HG03432 (cell line): ENCODE measurements at regions not wholly inside any gene's neighbourhood (a gene's known extent, or its start where the extent isn't known, plus 50 kb on each side); places are given as distances from the start of the nearest gene placed in this dataset.
"Not testable (repeated sequence)": the region's sequence is repeated elsewhere in the genome, so short reads cannot be mapped to it uniquely, and the experiment has no call there.

ENCODE experiments used
- ATAC-seq: cut with Tn5 transposase; IDR thresholded peaks from one replicate; pipeline ENCODE4 v1.9.1; 2021; ENCODE audit warnings: mild to moderate bottlenecking, moderate library complexity; ENCODE audit not compliant: unreplicated experiment

DNA sequence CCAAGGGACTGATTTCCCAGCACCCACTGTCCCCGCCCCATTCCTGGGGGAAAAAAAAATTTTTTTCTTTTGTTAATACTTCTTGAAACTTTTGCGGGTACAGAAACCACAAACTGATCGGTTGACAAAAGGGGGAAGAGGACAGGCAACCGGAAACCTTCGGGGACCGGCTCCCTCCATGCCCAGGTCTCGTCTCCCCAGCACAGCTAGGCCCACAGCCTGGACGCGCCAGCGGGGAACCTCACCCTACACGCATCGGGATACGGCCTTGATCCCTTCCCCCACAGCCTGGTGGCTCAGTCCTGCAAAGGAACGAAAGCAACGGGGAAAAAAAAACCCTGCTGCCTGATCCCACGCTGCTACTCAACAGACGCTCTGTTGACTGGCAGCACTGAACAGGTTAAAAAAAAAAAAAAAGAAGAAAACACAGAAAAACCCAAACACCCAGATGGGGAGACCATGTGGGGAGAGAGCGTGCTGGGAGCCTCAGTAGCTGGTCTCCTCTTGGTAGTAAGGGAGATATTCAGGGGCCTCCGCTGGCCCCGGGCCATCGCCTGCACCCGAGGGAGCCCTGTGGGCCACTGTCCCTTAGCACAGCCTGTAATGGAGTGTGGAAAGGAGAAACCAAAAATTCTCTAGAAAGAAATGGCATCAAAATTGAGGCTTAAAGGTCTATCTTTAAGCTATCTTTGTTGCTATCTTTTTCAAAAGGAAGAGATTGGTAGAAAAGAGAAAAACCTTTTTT is 185.7 kb downstream of the POTEC start:
- not testable (repeated sequence) for ATAC-seq

DNA sequence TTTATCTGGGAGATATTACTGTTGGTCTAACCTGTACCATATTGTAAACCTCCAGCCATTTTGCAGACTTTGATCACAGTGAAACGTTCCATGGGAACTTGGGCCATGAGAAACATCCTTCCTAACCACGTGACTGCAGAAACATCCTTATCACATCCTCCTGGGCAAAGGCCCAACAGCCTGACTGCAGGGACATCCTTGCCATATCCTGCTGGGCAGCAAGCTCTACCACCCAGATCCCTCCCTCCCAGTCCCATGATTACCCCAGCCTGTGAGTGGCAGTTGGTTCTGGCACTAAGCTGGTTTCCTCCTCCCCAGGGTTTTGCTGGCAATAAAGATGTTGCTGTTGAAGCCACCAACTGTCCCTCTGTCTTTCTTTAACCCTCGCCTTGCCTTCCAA is 201.2 kb downstream of the POTEC start:
- ATAC-seq, result not testable (repeated sequence)

DNA sequence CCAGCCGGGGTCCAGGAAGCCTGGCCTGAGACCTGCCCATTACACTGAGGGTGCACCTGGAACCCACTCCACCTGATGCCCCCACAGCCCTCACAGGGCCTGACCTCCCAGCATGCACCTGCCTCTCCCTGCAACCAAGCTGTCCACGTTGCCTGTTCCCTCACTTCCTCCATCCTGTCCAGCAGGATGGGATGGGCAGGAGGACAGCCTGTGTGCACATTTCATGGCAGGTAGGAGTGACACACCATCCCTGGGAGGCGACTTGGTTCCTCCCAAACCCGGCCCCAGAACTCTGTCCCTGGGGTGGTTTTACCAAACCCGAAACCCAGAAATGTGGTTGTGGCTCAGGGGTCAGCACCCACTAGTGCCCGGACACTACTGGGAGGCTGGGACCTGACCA is 203.8 kb upstream of the ZNF519 start:
- ATAC-seq, result not testable (repeated sequence)

DNA sequence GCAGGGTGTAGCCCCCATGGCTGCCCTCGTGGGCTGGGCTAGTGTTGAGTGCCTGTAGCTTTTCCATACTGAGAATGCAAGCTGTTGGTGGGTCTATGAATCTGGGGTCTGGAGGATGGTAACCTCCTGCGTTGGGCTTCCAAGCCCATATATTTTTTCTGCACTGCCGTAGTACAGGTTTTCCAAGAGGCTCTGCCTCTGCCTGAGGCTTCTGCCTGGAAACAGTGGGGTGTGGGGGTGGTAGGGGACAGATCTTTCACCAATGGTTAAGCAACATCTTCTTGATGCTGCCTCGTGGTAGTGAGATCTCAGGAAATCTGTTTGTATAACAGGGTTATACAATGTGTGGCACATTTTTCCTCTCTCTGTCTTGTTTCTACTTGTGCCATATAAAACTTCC is 189.0 kb upstream of the ZNF519 start:
- ATAC-seq, result not testable (repeated sequence)

DNA sequence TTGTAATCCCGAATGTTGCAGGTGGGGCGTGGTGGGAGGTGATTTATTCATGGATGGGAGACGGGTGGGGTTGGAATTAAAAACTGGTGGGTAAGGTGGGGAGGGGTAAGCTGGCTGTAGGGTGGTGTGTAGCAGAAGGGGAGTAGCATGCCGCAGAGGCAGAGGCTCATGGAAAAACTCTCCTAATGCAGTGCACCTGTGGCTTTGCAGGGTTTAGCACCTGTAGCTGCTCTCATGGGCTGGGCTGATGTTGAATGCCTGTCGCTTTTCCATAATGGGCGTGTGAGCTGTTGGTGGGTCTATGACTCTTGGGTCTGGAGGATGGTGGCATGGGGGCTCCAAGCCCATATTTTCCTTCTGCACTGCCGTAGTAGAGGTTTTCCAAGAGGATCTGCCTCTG is 169.0 kb upstream of the ZNF519 start:
- not testable (repeated sequence) for ATAC-seq

DNA sequence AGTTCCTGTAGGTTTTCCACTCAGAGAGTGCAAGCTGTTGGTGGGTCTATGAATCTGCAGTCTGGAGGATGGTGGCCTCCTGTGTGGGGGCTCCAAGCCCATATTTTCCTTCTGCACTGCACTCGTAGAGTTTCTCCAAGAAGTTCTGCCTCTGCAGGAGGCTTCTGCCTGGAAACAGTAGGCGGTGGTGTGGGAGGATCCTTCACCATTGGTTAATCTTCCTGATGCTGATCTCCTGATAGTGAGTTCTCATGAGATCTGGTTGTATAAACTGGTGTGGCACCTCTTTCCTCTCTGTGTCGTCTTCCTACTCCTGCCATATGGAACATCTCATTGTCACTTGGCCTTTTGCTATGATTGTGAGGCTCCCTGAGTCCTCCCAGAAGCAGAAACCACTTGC is 162.8 kb upstream of the ZNF519 start:
- ATAC-seq, result not testable (repeated sequence)

DNA sequence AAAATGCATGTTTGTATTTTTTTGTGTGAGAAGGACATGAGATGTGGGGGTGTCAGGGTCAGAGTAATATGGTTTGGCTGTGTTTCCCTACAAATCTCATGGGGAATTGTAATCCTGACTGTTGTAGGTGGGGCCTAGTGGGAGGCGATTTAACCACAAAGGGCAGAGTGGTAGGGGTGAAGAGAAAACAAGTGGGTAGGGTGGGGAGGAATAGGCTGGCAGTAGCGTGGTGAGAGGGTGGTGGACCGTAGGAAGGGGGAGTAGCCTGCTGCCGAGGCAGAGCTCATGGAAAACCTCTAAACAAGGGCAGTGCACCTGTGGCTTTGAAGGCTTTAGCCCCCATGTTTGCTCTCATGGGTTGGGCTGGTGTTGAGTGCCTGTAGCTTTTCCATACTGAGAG is 152.8 kb upstream of the ZNF519 start:
- no peak for ATAC-seq

DNA sequence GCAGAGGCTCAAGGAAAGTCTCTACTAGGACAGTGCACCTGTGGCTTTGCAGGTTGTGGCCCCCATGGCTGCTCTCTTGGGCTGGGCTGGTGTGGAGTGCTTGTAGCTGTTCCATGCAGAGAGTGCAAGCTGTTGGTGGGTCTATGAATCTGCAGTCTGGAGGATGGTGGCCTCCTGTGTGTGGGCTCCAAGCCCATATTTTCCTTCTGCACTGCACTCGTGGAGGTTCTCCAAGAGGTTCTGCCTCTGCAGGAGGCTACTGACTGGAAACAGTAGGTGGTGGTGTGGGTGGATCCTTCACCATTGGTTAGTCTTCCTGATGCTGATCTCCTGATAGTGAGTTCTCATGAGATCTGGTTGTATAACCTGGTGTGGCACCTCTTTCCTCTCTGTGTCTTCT is 143.2 kb upstream of the ZNF519 start:
- not testable (repeated sequence) for ATAC-seq

DNA sequence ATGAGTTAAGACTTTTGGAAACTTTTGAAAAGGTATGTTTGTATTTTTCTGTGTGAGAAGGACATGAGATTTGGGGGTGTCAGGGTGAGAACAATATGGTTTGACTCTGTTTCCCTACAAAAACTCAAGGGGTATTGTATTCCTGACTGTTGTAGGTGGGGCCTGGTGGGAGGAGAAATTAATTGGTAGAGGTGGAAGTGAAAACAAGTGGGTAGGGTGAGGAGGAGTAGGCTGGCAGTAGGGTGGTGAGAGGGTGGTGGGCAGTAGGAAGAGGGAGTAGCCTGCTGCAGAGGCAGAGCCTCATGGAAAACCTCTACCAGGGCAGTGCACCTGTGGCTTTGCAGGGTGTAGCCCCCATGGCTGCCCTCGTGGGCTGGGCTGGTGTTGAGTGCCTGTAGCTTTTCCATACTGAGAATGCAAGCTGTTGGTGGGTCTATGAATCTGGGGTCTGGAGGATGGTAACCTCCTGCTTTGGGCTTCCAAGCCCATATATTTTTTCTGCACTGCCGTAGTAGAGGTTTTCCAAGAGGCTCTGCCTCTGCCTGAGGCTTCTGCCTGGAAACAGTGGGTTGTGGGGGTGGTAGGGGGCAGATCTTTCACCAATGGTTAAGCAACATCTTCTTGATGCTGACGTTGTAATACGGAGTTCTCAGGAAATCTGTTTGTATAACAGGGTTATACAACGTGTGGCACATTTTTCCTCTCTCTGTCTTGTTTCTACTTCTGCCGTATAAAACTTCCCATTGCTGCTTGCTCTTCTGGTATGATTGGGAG is 133.6 kb upstream of the ZNF519 start:
- not testable (repeated sequence) for ATAC-seq

DNA sequence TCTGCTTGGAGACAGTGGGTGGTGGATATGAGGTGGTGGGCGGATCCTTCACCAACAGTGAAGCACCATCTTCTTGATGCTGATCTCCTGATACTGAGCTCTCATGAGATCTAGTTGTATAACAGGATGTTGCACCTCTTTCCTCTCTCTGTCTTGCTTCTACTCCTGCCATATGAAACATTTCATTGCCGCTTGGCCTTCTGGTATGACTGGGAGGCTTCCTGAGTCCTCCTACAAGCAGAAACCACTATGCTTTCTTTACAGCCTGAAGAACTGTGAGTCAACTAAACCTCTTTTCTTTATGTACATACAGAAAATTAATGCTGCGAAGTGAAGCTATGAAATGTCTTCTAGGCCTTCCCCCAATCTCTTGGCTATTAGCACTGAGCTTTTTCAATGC is 130.6 kb upstream of the ZNF519 start:
- ATAC-seq, result not testable (repeated sequence)

DNA sequence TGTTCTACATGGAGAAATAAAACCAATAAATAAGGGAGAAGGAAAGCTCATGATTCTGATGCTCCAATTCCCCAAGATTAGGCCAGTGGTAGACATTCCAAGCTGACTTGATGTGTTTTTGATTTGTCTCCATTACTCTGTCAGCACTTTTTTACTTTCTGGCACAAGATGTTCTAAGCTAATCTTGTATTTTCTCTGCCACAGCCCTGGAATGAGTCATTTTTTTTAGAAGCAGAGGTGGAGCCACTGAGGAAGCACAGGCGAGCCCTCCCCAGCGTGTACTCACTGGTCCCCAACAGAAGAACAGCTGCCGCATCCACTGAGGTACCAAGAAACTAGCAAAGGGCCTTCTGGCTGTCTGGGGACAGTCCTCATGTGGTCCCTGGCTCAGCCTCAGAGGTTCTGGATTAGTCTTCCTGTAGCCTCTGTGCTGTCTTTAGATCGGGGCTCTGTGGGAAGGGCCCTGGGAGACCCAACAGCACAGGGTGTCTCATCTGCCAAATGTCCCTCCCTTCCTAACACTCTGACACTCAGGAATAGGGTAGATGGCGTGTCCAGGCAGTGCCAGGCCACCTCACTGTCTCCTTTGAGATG is 117.9 kb upstream of the ZNF519 start:
- ATAC-seq, result not testable (repeated sequence)

DNA sequence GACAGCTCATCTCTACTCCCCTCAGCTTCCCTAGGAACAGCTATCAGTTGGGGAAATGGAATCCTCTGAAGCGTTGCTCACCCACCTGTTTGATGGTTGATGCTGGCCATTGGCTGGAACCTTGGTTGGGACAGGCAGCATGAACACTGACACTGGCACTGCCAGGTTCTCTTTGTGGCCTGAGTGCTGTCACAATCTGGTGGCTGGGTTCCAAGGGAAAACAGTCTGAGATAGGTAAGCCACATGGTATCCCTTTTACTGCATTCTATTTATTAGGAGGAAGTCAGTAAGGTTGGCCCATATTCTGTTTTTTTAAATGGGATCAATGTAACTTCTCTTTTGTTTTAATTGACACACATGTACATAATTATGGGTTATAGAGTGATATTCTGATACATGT is 107.0 kb upstream of the ZNF519 start:
- not testable (repeated sequence) for ATAC-seq

DNA sequence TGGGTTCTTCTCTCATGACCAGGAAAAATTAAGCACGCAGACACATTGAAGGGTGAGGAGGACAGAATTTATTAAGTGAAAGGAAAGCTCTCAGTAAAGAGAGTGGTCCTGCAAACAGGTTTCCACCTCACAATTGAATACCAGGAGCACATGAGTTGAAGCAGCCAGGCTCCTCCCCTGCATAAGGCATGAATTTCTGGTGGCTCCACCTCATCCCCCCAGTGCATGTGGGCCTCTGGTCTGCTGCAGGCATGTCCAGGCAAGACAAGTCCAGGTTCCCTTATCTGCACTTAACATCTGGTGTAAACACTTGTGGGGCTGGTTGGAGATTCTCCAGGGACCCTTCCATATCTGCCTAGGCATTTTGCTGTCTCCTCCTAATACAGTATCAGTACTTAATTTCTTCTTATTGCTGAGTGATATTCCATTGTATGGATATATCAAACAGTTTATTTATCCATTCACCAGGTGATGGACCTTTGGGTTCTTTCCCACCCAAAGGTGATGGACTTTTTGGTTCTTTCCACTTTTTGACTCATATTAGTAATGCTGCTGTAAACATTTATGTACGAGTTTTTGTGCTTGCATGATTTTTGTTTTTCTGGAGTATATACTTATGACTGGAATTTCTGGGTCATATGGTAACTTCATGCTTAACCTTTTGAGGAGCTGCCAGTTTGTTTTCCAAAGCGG is 104.3 kb upstream of the ZNF519 start:
- not testable (repeated sequence) for ATAC-seq

DNA sequence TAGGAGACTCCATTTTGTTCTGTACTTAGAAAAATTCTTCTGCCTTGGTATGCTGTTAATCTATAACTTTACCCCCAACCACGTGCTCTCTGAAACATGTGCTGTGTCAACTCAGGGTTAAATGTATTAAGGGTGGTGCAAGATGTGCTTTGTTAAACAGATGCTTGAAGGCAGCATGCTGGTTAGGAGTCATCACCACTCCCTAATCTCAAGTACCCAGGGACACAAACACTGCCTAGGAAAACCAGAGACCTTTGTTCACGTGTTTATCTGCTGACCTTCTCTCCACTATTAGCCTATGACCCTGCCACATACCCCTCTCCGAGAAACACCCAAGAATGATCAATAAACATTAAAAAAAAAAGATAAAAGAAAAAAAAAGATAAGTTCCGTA is 93.0 kb upstream of the ZNF519 start:
- ATAC-seq, result not testable (repeated sequence)

DNA sequence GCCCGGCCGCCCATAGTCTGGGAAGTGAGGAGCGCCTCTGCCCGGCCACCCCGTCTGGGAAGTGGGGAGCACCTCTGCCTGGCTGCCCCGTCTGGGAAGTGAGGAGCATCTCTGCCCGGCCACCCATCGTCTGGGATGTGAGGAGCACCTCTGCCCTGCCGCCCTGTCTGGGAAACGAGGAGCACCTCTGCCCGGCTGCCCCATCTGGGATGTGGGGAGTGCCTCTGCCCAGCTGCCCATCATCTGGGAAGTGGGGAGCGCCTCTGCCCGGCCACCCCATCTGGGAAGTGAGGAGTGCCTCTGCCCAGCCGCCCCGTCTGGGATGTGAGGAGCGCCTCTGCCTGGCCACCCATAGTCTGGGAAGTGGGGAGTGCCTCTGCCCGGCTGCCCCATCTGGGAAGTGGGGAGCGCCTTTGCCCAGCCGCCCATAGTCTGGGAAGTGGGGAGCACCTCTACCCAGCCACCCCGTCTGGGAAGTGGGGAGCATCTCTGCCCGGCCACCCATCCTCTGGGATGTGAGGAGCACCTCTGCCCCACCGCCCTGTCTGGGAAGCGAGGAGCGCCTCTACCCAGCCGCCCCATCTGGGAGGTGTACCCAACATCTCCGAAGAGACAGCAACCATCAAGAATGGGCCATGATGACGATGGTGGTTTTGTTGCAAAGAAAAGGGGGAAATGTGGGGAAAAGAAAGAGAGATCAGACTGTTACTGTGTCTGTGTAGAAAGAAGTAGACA is 92.5 kb upstream of the ZNF519 start:
- ATAC-seq, result not testable (repeated sequence)

DNA sequence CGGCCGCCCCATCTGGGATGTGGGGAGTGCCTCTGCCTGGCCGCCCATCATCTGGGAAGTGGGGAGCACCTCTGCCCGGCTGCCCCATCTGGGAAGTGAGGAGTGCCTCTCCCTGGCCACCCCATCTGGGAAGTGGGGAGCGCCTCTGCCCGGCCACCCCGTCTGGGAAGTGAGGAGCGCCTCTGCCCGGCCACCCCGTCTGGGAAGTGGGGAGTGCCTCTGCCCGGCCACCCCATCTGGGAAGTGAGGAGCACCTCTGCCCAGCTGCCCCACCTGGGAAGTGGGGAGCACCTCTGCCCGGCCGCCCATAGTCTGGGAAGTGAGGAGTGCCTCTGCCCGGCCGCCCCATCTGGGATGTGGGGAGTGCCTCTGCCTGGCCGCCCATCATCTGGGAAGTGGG is 91.7 kb upstream of the ZNF519 start:
- ATAC-seq, result not testable (repeated sequence)

DNA sequence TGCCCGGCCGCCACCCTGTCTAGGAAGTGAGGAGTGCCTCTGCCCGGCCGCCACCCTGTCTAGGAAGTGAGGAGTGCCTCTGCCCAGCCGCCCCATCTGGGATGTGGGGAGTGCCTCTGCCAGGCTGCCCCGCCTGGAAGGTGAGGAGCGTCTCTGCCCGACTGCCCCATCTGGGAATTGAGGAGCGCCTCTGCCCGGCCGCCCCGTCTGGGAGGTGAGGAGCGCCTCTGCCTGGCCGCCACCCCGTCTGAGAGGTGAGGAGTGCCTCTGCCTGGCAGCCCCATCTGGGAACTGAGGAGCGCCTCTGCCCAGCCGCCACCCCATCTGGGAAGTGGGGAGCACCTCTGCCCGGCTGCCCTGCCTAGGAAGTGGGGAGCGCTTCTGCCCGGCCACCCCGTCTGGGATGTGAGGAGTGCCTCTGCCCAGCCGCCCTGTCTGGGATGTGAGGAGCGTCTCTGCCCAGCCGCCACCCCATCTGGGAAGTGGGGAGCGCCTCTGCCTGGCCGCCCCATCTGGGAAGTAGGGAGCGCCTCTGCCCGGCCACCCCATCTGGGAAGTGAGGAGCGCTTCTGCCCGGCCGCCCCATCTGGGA is 91.1 kb upstream of the ZNF519 start:
- ATAC-seq, result not testable (repeated sequence)

DNA sequence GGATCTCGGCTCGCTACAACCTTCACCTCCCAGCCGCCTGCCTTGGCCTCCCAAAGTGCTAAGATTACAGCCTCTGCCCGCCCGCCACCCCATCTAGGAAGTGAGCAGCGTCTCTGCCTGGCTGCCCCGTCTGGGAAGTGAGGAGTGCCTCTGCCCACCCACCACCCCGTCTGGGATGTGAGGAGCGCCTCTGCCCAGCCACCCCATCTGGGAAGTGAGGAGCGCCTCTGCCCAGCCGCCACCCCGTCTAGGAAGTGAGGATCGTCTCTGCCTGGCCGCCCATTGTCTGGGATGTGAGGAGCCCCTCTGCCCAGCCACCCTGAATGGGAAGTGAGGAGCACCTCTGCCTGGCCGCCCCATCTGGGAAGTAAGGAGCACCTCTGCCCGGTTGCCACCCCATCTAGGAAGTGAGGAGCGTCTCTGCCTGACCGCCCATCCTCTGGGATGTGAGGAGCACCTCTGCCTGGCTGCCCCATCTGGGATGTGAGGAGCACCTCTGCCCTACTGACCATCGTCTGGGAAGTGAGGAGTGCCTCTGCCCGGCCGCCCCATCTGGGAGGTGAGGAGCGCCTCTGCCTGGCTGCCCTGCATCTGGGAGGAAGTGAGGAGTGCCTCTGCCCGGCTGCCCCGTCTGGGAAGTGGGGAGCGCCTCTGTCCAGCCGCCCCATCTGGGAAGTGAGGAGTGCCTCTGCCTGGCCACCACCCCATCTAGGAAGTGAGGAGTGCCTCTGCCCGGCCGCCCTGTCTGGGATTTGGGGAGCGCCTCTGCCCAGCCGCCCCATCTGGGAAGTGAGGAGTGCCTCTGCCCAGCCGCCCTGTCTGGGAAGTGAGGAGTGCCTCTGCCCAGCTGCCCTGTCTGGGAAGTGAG is 90.4 kb upstream of the ZNF519 start:
- not testable (repeated sequence) for ATAC-seq

DNA sequence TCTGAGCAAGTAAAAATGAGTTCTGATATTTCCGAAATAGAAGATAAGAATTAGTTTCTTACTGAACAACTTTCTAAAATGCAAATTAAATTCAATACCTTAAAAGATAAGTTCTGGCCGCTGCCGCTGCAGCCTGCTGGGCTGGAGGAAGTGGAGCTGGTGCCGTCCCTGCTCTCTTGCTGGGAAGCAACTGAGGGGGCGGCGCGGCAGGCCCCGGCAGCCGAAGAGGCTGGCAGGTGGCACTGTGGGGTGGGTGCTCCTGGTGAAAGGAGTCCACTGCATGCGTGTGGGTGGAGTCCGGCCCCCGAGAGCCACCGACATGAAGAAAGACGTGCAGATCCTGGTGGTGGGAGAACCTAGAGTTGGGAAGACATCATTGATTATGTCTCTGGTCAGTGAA is 89.5 kb upstream of the ZNF519 start:
- no peak for ATAC-seq
